AG09309 (cell line): ENCODE measurements at regions not wholly inside any gene's neighbourhood (a gene's known extent, or its start where the extent isn't known, plus 50 kb on each side); places are given as distances from the start of the nearest gene placed in this dataset.

Experiments used
- DNase-seq: peaks from one replicate; pipeline ENCODE4 v3.0.0-alpha.2; 2010; ENCODE audit warnings: low read depth
- H3K4me3 ChIP-seq: 2 replicates; pipeline ENCODE4 v1.5.1; 2011; ENCODE audit warnings: mild to moderate bottlenecking, low read depth, low read length, moderate library complexity; ENCODE audit not compliant: control insufficient read depth
- TF ChIP-seq, protein P1 (sequence below): IDR thresholded peaks from 2 replicates; pipeline ENCODE4 v1.5.1; 2011; ENCODE audit warnings: mild to moderate bottlenecking, low read depth, low read length, inconsistent platforms; ENCODE audit not compliant: insufficient read depth, control insufficient read depth; ENCODE audit errors: missing control alignments

DNA sequence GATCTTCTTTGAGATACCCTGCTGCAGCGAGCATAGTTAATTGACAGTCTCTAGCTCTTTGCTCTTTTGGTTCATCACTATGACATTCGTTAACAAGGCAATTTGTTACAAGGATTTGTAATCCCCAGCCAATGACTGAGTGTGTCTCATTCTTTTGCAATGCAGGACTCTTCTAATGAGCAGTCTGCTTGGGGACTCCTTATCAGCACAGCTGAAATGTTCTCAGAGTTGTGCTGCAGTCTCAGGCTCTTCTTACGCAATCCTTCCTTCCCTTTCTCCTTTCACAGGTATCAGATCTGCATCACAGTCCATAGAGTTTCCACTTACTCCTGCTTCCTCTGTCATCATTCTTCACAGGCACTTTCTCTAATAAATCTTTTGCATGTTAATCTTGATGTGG is 161.2 kb upstream of the OGFRL1 start:
- TF ChIP-seq, protein P1, sequence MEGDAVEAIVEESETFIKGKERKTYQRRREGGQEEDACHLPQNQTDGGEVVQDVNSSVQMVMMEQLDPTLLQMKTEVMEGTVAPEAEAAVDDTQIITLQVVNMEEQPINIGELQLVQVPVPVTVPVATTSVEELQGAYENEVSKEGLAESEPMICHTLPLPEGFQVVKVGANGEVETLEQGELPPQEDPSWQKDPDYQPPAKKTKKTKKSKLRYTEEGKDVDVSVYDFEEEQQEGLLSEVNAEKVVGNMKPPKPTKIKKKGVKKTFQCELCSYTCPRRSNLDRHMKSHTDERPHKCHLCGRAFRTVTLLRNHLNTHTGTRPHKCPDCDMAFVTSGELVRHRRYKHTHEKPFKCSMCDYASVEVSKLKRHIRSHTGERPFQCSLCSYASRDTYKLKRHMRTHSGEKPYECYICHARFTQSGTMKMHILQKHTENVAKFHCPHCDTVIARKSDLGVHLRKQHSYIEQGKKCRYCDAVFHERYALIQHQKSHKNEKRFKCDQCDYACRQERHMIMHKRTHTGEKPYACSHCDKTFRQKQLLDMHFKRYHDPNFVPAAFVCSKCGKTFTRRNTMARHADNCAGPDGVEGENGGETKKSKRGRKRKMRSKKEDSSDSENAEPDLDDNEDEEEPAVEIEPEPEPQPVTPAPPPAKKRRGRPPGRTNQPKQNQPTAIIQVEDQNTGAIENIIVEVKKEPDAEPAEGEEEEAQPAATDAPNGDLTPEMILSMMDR: no peak
- H3K4me3 ChIP-seq: no peak overlapping the region
- DNase-seq: no peak

DNA sequence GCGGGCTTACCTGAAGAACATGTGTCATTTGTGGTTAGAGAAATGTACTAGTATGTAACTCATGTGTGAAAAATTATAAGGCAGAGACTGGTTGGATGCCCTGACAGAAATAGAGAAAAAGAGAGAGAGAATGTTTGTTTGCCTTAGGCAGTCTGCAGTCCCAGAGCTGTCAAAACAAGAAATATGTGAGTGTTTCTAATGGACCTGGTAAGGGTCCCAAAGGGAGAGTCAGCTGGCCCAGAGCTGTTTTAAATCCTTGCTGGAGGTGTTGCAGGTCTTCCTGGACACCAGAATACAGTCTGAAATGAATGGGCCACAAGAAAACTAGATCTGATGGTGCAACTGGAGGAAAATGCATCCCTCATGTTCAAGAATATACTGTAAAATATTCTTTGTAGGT is 158.3 kb upstream of the OGFRL1 start:
- TF ChIP-seq, protein P1: no peak
- DNase-seq: no peak
- H3K4me3 ChIP-seq: no peak overlapping the region

DNA sequence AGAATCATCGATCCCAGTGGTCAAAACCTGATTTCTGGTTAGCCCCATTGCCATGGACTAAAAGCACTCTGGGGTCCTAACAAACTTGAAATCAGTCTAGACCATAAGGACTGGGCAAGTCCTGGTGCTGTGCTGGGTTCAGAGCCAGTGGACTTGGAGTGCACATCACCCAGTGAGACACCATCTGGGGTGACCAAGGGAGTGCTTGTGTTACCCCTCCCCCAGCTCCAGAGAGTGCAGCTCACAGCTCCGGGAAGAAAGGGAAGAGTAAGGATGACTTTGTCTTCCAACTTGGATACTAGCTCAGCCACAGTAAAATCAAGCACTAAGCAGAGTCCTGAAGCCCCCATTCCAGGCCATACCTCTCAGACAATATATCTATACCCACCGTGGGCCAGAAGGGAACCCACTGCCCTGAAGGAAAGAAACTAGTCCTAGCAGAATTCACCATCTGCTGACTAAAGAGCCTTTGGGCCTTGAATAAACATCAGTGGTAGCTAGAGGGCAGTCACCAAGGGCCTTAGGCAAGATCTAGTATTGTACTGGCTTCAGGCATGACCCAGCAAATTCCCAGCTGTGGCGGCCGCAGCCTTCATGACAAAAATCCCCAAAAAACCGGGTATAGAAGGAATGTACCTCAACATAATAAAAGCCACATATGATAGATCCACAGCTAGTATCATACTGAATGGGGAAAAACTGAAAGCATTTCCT is 153.5 kb upstream of the OGFRL1 start:
- TF ChIP-seq, protein P1: no peak
- no peak for DNase-seq
- H3K4me3 ChIP-seq: no peak overlapping the region

DNA sequence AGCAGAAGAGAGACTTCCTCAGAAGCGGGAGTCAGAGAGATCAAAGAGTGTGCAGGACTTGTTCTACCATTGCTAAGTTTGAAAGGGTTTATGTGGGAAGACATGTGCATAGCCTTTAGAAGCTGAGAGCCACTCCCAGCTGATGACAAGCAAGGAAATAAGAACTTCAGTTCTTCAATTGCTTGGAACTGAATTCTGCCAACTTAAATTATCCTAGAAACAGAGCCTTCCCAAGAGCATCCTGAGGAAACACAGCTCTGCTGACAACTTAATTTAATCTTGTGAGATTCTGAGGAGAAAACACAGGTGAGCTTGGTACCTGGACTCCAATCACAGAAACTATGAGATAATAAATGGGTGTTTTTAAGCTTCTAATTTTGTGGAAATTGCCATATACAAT is 150.6 kb upstream of the OGFRL1 start:
- H3K4me3 ChIP-seq: no peak overlapping the region
- TF ChIP-seq, protein P1: no peak
- no peak for DNase-seq

DNA sequence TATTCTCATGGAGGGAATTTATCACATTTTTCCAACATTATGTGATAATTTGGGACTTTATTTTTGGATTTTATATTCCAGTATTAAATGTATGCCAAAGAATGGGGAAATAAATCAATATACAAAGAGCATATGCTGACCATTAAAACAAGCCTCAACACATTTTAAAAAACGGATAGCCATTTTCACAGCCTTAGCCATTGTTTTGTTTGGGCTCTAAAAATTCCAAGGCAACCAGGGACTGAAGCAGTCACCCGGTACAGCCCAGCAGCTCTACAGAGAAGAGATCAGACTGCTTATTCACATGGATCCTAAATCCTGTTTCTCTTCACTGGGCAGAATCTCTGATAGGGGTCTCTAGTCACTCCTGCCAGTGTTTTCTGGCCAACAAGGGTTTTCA is 150.2 kb upstream of the OGFRL1 start:
- no peak overlapping the region for H3K4me3 ChIP-seq
- no peak for DNase-seq
- TF ChIP-seq, protein P1: no peak

DNA sequence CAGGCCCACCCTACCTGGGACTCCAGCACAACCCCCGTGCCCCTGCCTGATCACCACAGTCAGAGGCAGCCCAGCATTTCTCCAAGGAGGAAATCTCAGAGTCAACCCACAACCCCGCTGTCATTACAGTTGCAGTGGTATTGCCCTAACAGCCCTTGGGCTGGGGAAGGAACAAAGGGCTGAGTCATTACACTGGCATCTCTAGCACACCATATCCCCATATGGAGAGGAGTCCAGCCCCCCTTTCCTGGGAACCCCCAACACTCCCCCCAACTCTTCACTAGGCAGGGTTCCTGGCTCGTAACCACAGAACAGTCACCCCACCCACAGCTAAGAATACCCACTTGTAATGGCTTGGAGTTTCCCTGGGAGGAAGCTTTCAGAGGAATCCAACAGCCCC is 149.4 kb upstream of the OGFRL1 start:
- peak; percentile 2 for DNase-seq
- TF ChIP-seq, protein P1: no peak
- H3K4me3 ChIP-seq: no peak overlapping the region
